Right hindlimb (tissue), 1 donor: ENCODE measurements at regions not wholly inside any gene's neighbourhood (a gene's known extent, or its start where the extent isn't known, plus 50 kb on each side); places are given as distances from the start of the nearest gene placed in this dataset.
A peak's percentile ranks its signal among the peaks of the same experiment; 100 is the strongest.
"Not testable (repeated sequence)": the region's sequence is repeated elsewhere in the genome, so short reads cannot be mapped to it uniquely, and the experiment has no call there.

ENCODE experiments used
- DNase-seq: peaks from one replicate; pipeline ENCODE4 v3.0.0-alpha.2; 2018

DNA sequence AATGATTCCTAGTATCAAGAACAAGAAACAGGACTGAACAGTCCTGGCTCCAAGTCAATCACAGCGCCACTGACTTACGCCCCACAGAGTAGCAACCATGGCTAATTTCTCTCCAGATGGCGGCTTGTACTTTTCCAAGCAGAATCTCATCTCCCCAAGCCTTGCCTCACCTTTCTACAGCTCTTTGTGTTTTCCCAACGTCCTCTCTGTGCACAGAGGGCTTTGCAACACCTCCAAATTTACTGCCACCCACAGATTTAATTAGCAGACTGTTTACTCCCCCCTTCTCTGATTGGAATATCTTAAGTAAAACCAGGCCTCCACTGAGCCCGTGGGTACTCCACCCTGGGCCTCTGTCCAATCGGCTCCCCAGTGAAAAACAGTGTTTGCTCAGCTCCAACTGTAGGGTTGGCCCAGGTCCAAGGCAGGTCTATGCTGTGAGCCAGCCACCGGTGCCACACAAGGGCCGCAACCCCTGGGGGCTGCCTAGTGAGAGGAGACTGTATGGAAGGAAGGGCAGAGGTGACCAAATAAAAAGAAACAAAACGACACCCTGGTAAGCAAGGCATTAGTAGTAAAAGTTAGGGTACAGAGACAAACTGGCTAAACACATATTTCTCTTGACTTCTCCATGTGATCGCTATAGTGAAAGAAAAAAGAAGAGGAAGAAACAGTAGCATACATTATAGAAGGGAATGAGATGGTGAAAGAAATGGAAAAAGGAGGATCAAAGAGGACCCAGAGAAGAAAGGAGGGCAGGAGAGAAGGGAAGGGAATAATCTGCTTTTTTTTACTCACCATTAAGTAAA, 128.4 kb upstream of the SOD1 start:
- peak; percentile 41 for DNase-seq

DNA sequence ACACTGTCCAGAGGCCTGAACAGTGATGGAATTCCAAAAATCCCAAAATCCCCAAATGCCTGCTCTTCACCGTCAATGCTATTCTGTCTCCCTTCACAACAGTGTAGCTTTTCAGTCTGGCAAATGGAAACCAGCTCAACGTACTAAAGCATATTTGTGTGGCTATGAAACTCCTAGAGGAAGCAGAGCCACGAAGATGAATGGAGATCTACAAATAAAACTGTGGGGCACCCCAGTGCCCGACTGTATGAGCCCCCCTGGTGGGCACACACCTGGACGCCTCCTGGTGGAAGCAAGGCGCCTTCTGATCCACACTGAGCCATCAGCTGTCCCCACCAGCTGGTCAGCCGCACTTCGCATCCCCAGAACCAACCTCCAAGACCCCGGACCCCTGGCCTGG, 129.1 kb upstream of the SOD1 start:
- no peak for DNase-seq

DNA sequence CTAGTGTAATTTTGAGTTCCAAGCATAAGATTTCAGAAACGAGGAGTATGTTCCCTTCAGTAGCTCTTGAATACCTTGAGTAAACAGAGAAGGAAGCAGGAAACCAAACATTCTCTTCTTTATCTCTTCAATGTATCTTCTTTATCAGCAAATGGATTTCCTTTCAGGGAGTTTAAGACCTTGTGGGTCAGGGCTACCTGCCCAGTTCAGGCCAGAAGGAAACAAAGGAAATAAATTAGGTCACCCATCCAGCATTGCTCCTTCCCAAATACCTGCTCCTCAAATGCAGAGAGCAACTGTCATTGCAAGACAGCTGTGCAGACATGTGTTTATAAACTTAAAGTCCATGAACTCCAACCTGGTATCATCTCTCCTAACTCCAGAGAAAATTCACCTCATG, 130.1 kb upstream of the SOD1 start:
- DNase-seq: no peak

DNA sequence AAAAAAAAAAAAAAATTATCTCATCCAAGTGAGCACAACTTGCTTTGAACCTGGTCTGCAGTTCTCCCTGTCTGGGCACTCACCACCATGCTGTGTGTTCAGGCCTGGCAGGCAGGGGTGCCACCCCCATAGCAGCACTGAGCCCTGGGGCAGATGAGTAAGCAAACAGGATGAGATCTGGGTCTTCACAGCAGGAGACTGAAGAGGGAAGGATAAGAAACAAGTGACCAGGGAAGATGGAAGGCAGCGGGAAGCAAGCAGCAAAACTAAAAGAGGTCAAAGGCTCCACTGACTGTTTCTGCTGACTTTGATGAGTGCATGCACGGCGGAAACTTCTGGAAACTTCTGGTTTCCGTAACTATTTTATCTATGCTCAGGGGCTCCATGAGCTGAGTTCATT, 133.5 kb upstream of the SOD1 start:
- DNase-seq: no peak

DNA sequence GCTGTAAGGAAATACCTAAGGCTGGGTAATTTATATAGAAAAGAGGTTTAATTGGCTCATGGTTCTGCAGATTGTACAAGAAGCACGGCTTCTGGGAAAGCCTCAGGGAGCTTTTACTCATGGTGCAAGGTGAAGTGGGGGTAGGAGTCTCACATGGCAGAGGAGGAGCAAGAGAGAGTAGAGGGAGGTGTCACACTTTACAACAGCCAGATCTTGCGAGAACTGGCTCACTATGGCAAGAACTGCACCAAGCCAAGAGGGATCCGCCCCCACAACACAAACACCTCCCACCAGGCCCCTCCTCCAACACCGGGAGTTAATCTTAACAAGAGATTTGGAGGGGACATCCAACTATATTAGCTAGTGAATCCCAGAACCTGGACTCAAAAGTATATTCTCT, 135.4 kb upstream of the SOD1 start:
- DNase-seq: no peak

DNA sequence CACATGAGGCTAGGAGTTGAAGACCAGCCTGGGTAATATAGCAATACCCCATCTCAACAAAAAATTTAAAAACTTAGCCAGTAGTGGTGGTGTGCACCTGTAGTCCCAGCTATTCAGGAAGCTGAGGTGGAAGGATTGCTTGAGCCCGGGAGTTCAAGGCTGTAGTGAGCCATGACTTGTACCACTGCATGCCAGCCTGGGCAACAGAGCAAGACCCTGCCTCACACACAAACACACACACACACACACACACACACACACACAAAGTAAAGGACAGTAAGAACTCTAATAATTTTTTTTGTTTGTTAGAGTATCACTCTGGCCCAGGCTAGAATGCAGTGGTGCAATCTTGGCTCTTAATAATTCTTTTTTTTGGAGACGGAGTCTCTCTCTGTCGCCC, 138.0 kb upstream of the SOD1 start:
- DNase-seq: no peak

DNA sequence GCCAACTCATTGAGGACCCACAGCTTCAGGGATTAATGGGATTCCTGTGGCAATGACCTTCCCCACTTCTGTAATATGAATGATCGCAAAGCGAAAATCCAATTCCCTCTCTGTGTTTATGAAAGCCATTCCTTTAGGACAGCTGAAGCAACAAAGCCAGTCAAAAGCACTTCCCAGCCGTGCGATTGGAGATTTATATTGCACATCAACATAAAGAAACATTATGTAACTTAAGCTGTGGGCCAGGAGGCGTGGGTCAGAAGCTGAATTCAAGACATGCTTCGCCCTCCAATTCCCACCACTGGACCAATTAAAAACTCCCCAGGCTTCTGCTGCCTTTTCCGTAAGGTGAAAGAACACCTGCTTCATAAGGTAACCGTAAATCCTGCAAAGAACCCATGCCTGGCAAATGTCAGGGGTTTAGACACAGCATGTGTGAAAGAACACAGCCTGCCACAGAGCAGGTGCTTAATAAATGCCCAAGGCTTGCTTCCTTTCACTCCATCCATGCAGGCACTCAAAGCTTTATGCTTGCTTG, 138.9 kb upstream of the SOD1 start:
- no peak for DNase-seq

DNA sequence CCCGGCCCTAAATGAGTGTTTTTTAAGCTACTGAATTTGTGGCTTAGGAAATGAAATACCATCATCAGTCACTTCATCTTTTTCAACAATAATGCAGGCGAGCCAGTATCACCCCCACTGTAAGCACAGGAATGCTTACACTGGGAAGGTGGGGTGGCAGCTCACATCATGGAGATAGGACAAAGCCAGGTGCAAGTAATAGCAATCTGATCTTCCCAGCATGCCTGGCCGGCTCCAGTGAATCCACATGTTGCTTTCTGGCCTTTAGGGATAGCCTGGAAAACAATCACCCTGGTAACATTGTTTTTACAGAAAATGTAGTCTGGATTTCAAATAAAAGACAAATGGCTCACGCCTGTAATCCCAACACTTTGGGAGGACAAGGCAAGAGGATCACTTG, 140.9 kb upstream of the SOD1 start:
- DNase-seq: no peak

DNA sequence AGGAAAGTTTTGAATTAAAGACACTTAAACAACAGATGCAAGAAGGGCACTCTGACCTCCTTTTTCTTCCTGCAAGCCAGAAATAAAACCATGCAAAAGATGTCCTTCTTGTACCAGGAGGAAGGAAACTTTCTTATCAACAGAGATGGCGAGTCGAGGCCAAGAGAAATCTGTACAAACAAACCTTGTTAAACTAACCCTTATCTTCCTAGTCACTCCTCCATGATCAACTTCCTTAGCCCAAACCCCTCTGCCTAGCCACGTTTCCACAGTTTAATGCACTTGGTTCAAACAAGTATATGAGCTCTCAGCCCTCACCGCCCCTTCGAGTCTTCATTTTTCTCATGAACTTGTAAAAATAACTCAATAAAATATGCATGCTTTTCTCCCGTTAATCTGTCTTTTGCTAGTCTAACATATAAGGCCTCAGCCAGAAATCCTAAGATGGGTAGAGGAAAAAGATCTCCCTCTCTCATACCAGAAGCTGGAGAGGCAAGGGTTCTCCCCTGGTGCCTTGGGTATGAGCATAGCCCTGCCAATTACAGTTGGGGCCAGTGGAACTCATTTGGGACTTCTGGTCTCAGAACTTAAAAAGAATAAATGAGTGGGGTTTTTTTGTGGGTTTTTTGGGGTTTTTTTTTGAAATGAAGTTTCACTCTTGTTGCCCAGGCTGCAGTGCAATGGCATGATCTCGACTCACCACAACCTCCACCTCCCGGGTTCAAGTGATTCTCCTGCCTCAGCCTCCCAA, 141.7 kb upstream of the SOD1 start:
- DNase-seq: no peak

DNA sequence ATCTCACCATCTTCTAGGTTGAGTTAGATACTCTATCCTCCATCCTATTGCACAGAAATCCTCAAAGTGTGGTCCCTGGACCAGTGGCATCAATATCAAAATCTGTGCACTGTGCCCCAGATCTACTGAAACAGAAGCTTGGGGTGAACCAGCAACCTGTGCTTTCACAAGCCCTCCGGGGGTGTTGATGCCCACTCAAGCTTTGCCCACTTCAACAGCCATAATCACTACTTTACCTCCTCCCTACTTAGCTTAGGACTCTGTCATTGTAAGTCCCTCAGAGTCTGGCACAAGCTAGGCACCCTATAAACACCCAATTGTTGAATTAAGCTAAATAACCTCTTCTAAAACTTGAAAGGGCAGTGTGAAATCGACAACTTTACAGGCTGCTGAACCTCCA, 144.2 kb upstream of the SOD1 start:
- no peak for DNase-seq

DNA sequence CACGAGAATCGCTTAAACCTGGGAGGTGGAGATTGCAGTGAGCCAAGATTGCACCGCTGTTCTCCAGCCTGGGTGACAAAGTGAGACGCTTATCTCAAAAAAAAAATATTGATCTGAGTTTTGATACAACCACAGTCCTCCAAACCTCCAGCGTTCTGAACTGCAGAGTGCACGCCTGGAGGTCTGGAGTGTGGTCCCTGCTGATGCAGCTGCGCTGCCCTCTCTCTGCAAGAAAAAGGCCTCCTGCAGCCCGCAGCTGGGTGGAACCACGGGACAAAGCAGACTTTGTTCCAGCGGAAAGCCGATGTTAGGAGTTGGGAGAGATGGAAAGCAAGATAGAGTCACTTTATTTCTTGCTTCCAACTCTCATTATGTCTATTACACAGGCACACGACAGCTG, 144.9 kb upstream of the SOD1 start:
- DNase-seq: peak; percentile 67

DNA sequence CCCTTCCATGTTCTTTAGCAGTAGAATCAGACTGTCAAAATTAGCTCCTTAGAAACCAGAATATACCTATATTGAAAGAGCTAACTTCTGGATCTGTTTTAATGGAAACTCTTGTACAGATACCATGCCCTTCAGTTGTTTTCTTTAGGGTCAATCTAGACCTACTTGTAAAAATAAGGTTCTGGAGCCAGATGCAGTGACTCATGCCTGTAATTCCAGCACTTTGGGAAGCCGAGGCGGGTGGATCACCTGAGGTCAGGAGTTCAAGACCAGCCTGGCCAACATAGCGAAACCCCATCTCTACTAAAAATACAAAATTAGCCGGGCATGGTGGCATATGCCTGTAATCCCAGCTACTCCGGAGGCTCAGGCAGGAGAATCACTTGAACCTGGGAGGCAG, 146.0 kb upstream of the SOD1 start:
- DNase-seq: not testable (repeated sequence)

DNA sequence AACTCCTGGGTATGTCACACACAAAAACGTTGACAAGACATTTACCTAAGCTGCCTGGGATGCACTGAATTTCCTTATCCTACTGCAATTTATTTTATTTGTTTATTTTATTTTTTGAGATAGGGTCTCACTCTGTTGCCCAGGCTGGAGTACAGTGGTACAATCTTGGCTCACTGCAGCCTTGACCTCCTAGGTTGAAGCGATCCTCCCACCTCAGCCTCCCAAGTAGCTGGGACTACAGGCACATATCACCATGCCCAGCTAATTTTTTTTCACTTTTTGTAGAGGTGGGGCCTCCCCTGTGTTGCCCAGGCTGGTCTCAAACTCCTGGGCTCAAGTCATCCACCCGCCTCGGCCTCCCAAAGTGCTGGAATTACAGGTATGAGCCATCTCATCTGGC, 147.5 kb upstream of the SOD1 start:
- not testable (repeated sequence) for DNase-seq

DNA sequence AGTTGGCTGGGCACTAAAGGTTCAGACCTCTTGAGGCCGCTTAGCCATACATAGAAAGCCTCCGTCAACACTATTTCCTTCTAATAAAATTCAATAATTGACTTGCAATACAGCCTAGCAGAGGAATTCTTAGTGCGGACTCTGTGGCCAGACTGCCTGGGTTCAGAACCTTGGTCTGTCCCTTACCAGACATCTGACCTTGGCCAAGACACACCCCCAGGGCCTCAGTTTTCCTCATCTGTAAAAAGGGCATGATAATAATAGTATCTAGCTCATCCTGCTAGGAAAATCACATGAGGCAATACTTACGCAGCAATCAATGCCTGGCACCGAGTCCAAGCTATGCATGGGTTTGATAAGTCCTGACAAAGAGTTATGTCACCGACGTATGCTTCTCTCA, 148.2 kb upstream of the SOD1 start:
- DNase-seq: no peak

DNA sequence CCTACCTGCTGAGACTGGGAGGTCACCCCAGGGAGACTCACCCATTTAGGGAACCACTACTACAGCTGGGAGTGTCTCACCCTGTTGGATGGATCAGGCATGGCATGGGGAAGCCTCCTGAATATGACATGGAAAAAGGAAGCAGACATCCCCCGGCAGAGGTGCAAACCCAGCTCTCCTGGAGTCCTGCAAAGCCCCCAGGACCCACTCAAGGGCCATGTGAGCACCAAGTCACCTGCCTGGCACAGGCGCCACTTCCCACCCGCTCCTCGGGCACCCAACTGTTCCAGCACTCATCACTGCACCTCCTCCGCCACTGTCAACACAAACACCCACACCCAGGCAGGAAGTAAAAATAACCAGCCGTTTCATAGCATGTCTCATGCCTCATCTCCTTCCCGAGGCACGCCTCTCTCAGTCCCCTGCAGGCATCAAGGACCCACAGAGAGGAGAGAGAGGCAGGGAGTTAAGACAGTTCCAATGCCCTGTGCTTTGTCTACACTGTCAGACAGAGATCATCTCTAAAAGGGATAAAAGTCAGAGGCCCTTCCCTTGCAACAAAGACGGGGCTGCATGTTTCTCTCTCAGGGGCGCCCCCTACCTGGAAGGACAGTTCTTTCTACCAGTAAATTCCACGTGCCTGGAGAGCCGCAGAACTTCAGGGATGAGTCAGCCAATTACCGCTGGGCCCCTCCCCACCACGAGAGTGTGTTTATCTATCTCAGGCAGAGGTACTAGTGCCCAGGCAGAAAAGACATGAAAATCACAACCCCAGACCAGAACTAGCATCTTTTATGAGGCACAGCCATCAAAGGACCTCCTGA, 150.1 kb upstream of the SOD1 start:
- DNase-seq: no peak

DNA sequence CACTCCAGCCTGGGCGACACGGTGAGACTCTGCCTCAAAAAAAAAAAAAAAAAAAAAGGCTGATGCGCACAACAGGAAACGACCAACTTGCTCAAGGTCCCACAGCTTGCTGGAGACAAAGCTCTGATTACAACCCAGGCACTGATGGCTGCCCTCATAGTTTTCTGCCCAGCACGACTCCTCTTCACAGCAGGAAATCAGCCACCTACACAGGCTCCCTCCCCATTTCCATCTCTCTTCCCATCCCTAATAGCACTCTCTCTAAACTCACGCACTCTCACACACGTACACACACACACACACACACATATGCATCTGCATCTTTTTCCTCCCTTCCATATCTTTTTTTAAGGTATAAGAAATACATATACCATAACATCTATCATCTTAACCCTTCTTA, 153.5 kb upstream of the SOD1 start:
- no peak for DNase-seq

DNA sequence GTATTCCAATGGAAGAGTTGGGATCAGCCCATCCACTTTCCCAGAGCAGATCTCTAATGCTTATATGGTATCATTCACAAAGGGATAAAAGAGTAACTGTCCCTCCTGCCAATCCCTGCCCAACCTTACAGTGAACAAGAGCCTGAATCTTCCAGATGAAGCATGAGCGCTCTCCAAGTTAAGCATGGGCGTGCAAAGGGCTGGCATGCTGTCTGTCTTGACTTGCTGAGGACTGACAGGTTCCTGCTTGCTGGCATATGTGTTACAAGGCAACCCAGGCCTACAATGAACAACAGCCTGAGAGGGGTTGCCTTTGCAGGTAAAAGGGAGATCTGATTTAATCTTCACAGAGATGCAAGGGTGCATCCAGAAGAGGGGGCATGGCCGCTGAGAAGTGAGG, 155.6 kb upstream of the SOD1 start:
- no peak for DNase-seq

DNA sequence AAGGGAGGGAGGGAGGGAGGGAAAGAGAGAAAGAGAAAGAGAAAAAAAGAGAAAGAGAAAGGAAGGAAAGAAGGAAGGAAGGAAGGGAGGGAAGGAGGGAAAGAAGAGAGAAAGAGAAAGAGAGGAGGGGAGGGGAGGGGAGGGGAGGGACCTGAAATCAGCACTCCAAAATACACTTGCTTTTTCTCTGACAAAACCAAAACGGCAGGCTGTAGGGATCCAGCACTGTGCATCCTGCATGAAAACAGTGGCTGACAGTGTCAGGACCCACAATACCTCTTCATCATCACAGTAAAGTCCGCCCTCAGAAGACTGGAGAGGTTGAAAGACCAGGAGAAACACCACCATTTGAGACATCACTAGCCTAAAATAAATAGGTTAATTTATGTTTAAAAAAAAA, 156.0 kb upstream of the SOD1 start:
- no peak for DNase-seq

DNA sequence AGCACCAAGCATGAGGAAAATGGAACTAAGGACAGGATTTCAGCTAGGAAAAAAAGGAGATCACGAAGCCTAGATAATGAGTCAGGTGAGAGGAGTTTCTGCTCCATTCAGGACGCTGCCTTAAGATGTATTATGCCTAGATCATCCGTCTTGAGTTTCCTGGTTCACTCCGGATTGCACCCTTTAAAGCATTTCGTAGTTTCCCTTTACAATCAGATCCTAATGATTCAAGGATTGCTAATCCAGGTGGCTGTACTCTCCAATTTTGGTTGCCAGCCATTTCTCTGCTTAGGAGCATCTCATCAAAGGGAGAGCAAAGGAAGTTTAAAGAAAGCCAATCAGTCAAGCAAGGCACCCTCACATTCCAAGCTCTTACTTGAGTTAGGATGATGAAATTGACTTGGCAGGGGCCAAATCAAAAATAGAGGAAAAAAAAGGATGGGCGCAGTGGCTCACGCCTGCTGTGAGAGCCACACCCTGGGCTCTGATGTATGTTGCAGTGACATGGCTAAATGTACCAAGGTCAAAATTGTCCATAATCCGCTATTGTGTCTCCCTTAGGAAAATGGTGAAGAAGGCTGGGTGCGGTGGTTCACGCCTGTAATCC, 156.9 kb upstream of the SOD1 start:
- no peak for DNase-seq

DNA sequence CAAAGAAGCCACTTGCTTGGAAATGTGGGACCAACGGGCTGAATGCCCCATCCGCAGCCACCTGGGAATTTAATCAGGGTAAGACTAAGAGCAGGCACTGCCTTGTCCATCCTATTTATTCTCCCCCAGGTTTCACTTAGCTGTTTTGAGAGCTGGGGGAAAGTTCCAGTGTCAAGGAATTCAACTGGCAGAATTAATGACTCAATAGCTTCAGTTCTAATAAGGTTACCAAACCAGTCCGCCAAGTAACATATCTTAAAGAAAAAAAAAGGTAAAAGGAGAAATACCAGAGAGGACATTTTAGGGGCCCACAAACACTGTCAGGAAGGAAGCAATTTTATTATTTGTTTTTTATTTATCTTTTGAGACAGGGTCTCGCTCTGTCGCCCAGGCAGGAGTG, 157.6 kb upstream of the SOD1 start:
- DNase-seq: no peak

DNA sequence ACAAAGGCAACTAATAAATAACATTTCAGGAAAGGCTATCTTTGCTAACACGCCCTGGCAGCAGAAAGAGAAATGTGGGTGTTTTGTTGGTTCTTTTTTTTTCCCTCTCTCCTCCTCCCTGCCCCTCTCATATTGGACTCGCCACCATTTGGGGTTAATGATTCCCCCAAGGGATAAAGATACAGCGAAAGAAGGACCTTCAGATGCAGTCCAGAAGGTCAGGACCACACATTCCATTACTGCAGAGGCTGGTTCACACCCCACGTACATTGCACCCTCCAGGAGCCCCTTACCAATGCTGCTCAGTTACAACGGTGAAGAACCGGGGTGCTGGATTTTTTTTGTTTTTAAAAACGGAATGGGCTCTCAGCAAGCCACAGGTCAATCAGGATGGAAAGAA, 156.9 kb upstream of the TIAM1 start:
- DNase-seq: no peak

DNA sequence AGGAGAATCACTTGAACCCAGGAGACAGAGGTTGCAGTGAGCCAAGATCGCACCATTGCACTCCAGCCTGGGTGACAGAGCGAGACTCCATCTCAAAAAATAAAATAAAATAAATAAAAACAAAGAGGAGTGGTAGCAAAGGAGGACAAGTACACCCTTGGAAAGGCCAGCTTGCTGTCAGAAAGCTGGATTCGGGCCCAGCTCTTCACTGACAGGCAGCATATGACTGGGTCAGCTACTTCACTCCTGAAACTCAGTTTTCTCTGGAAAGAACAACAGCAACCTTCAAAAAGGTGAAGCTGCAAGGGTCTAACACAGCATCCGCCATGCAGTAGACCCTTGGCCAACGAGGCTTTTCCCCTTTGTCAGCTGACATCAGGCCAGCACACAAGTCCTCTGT, 156.0 kb upstream of the TIAM1 start:
- DNase-seq: no peak

DNA sequence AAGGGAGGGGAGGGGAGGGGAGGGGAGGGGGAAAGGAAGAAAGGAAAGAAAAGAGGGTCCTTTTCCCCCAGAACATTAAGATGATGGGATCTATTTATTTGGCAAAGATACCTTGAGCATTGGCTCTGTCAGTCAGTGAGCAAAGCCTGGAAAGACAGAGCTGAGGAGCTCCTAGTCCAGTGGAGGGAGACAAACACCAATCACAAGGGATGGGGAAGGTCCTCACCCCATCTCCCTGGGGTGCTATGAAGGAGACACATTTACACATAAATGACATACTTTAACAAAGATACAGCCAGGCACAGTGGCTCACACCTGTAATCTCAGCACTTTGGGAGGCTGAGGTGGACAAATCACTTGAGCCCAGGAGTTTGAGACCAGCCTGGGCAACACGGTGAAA, 154.9 kb upstream of the TIAM1 start:
- no peak for DNase-seq
